H1 (cell line): ENCODE measurements at regions not wholly inside any gene's neighbourhood (a gene's known extent, or its start where the extent isn't known, plus 50 kb on each side); places are given as distances from the start of the nearest gene placed in this dataset.

Source experiments
- CTCF ChIA-PET: fragments of 300-600 bp; sonication (Branson Sonifier 250); formaldehyde crosslinking; loops from one replicate; lab custom pipeline; 2021; ENCODE audit not compliant: partially characterized antibody; lab: Charles Lee
- POLR2A ChIA-PET: fragments of 300-600 bp; sonication (Branson Sonifier 250); formaldehyde crosslinking; loops from one replicate; lab custom pipeline; 2021; ENCODE audit warnings: inconsistent platforms; ENCODE audit not compliant: partially characterized antibody; lab: Charles Lee
- DNase-seq, 2 experiments: peaks; one replicate each; pipeline versions ENCODE4 v3.0.0 to v3.0.0-alpha.2; 2010 to 2022; ENCODE audit warnings: low spot score in 2 of 2, low read depth in 1 of 2, mixed read lengths in 1 of 2
- FAIRE-seq: peaks from 2 replicates; lab custom pipeline; 2011; peaks lifted over from hg19 to GRCh38; lab: Jason Lieb, UNC
- H2AFZ ChIP-seq: 2 replicates; pipeline ENCODE4 v1.8.1; 2012; ENCODE audit warnings: low read length, inconsistent platforms
- H2AK5ac ChIP-seq: 2 replicates; pipeline ENCODE4 v1.6.1; 2013; ENCODE audit warnings: low read depth, low read length
- H2BK120ac ChIP-seq: replicated peaks from 2 replicates; pipeline ENCODE3; 2013; ENCODE audit warnings: low read depth, low read length, inconsistent platforms
- H2BK12ac ChIP-seq: 2 replicates; pipeline ENCODE4 v1.6.1; 2013; ENCODE audit warnings: low read depth, low read length
- H2BK15ac ChIP-seq: 2 replicates; pipeline ENCODE4 v1.6.1; 2013; ENCODE audit warnings: low read length
- H2BK20ac ChIP-seq: 2 replicates; pipeline ENCODE4 v1.6.1; 2013; ENCODE audit warnings: low read length
- H2BK5ac ChIP-seq: 2 replicates; pipeline ENCODE4 v1.6.1; 2013; ENCODE audit warnings: low read depth, low read length
- H3K14ac ChIP-seq: 2 replicates; pipeline ENCODE4 v1.6.1; 2013; ENCODE audit warnings: inconsistent platforms; ENCODE audit not compliant: insufficient read length
- H3K18ac ChIP-seq: 2 replicates; pipeline ENCODE4 v1.6.1; 2013; ENCODE audit warnings: low read length; ENCODE audit errors: extremely low read depth
- H3K23ac ChIP-seq: 2 replicates; pipeline ENCODE4 v1.6.1; 2013; ENCODE audit warnings: inconsistent platforms; ENCODE audit not compliant: insufficient read length
- H3K23me2 ChIP-seq: 2 replicates; pipeline ENCODE4 v1.6.1; 2013; ENCODE audit warnings: low read depth, low read length
- H3K27ac ChIP-seq: 2 replicates; pipeline ENCODE4 v1.6.1; 2011; ENCODE audit warnings: low read depth, low read length, inconsistent platforms
- H3K27me3 ChIP-seq, 4 experiments: replicated peaks in 1 of 4; 1 replicate in 1 of 4; 2 replicates in 3 of 4; pipeline versions ENCODE4 v1.6.1 to v1.8.1; 2011 to 2013; ENCODE audit warnings: low read length in 3 of 4, mild to moderate bottlenecking in 3 of 4, inconsistent platforms in 2 of 4, mixed read lengths in 2 of 4, moderate library complexity in 1 of 4; ENCODE audit not compliant: control insufficient read depth in 3 of 4, insufficient read depth in 3 of 4; ENCODE audit errors: extremely low read depth in 1 of 4
- H3K36me3 ChIP-seq, 4 experiments: 2 replicates each; pipeline versions ENCODE4 v1.6.1 to v1.8.1; 2011 to 2013; ENCODE audit warnings: mild to moderate bottlenecking in 4 of 4, low read length in 3 of 4, moderate library complexity in 2 of 4, control low read depth in 1 of 4, inconsistent platforms in 1 of 4; ENCODE audit not compliant: insufficient read depth in 4 of 4, control insufficient read depth in 2 of 4
- H3K4ac ChIP-seq: replicated peaks from 2 replicates; pipeline ENCODE3; 2013; ENCODE audit warnings: low read length, low read depth, mixed read lengths, inconsistent platforms; ENCODE audit not compliant: insufficient read length
- H3K4me1 ChIP-seq, 4 experiments: replicated peaks in 1 of 4; 1 replicate in 1 of 4; 2 replicates in 3 of 4; pipeline versions ENCODE4 v1.6.1 to v1.8.1; 2011 to 2013; ENCODE audit warnings: low read length in 3 of 4, inconsistent platforms in 2 of 4, mixed read lengths in 1 of 4; ENCODE audit not compliant: insufficient read depth in 4 of 4, control insufficient read depth in 3 of 4
- H3K4me2 ChIP-seq, 2 experiments: 2 replicates each; pipeline versions ENCODE4 v1.6.1 to v1.8.1; 2011 to 2013; ENCODE audit warnings: low read depth in 2 of 2, low read length in 2 of 2, control low read depth in 1 of 2, inconsistent platforms in 1 of 2, mild to moderate bottlenecking in 1 of 2; ENCODE audit not compliant: insufficient read depth in 1 of 2
- H3K4me3 ChIP-seq, 4 experiments: fragments of 200-600, 300-600 bp in 1 of 4; sonication (generic), shearing (Covaris generic), sonication (Bioruptor Twin) in 1 of 4; 2 replicates each; pipeline versions ENCODE4 v1.5.1 to v1.8.1; 2011 to 2016; ENCODE audit warnings: low read length in 4 of 4, low read depth in 3 of 4, control low read depth in 2 of 4, inconsistent platforms in 2 of 4, mild to moderate bottlenecking in 2 of 4, mixed read lengths in 1 of 4, moderate library complexity in 1 of 4; ENCODE audit not compliant: insufficient read depth in 2 of 4; ENCODE audit errors: extremely low read depth in 1 of 4
- H3K56ac ChIP-seq: replicated peaks from 2 replicates; pipeline ENCODE3; 2013; ENCODE audit warnings: low read depth, mild to moderate bottlenecking, mixed read lengths, low read length, inconsistent platforms; ENCODE audit not compliant: insufficient read length
- H3K79me1 ChIP-seq: 2 replicates; pipeline ENCODE4 v1.6.1; 2013; ENCODE audit warnings: low read depth, low read length, control low read depth
- H3K79me2 ChIP-seq, 2 experiments: 2 replicates each; pipeline versions ENCODE4 v1.6.1 to v1.8.1; 2012 to 2013; ENCODE audit warnings: low read length in 2 of 2, mild to moderate bottlenecking in 2 of 2, inconsistent platforms in 1 of 2; ENCODE audit not compliant: insufficient read depth in 2 of 2, control insufficient read depth in 1 of 2
- H3K9ac ChIP-seq, 4 experiments: replicated peaks in 1 of 4; 1 replicate in 1 of 4; 2 replicates in 3 of 4; pipeline versions ENCODE4 v1.6.1 to v1.8.1; 2011 to 2013; ENCODE audit warnings: low read depth in 3 of 4, low read length in 3 of 4, control low read depth in 2 of 4, mild to moderate bottlenecking in 2 of 4, moderate library complexity in 2 of 4, inconsistent platforms in 1 of 4; ENCODE audit errors: extremely low read depth in 1 of 4
- H3K9me3 ChIP-seq, 2 experiments: 2 replicates each; pipeline versions ENCODE4 v1.6.1 to v1.8.1; 2012 to 2013; ENCODE audit warnings: mild to moderate bottlenecking in 2 of 2, moderate library complexity in 2 of 2, control low read depth in 1 of 2, inconsistent platforms in 1 of 2, low read depth in 1 of 2, low read length in 1 of 2, mixed read lengths in 1 of 2; ENCODE audit not compliant: insufficient read depth in 2 of 2
- H4K20me1 ChIP-seq, 2 experiments: replicated peaks in 1 of 2; 2 replicates each; pipeline versions ENCODE3 to v1.8.1; 2011 to 2013; ENCODE audit warnings: inconsistent platforms in 2 of 2, low read length in 2 of 2, mild to moderate bottlenecking in 1 of 2; ENCODE audit not compliant: insufficient read depth in 2 of 2, control insufficient read depth in 1 of 2
- H4K5ac ChIP-seq: 2 replicates; pipeline ENCODE4 v1.6.1; 2013; ENCODE audit warnings: low read length, low read depth, mixed read lengths, inconsistent platforms; ENCODE audit not compliant: insufficient read length
- H4K8ac ChIP-seq: 2 replicates; pipeline ENCODE4 v1.8.0; 2013; ENCODE audit warnings: mild to moderate bottlenecking, moderate library complexity, low read length, inconsistent platforms; ENCODE audit not compliant: insufficient read depth; ENCODE audit errors: extremely low read depth
- H4K91ac ChIP-seq: replicated peaks from 2 replicates; pipeline ENCODE3; 2013; ENCODE audit warnings: low read length, mixed read lengths, inconsistent platforms; ENCODE audit not compliant: insufficient read length
- CHD2 ChIP-seq: IDR thresholded peaks from 2 replicates; pipeline ENCODE4 v1.6.1; 2012; ENCODE audit warnings: low read length, improper control_type of control experiment
- HDAC2 ChIP-seq, 2 experiments: fragments of 300-600 bp in 1 of 2; sonication (generic) in 1 of 2; IDR thresholded peaks; 2 replicates each; pipeline ENCODE4 v1.6.1; 2011 to 2012; ENCODE audit warnings: low read depth in 2 of 2, low read length in 2 of 2, mild to moderate bottlenecking in 2 of 2, moderate library complexity in 2 of 2, borderline replicate concordance in 1 of 2, inconsistent platforms in 1 of 2
- KDM4A ChIP-seq: IDR thresholded peaks from one replicate; pipeline ENCODE4 v1.7.1; 2012; ENCODE audit warnings: low read depth, mild to moderate bottlenecking, moderate library complexity, low read length, inconsistent platforms; ENCODE audit not compliant: severe bottlenecking
- NANOG ChIP-seq: IDR thresholded peaks from 2 replicates; pipeline ENCODE4 v1.6.1; 2011; ENCODE audit warnings: low read length, low read depth, mild to moderate bottlenecking, inconsistent platforms; ENCODE audit not compliant: insufficient read depth, poor library complexity, severe bottlenecking
- PHF8 ChIP-seq: fragments of 200-600 bp; sonication (generic); conservative IDR thresholded peaks from 2 replicates; pipeline ENCODE4 v1.7.1; 2012; ENCODE audit warnings: low read depth, mild to moderate bottlenecking, inconsistent platforms, low read length, moderate library complexity
- SAP30 ChIP-seq: fragments of 300-600 bp; sonication (generic); IDR thresholded peaks from 2 replicates; pipeline ENCODE4 v1.7.1; 2012; ENCODE audit warnings: low read length, moderate library complexity, mild to moderate bottlenecking, inconsistent platforms; ENCODE audit not compliant: insufficient read depth, insufficient replicate concordance
- USF2 ChIP-seq: IDR thresholded peaks from 2 replicates; pipeline ENCODE4 v1.6.1; 2011; ENCODE audit warnings: low read length, improper control_type of control experiment
- WGBS, 2 experiments: shearing (Covaris generic) in 1 of 2; methylation state at CpG; one replicate each; pipeline versions ENCODE4 v1.1.6 to v1.1.7; 2013 to 2015; ENCODE audit warnings: low lambda C conversion rate in 2 of 2, mixed read lengths in 2 of 2, inconsistent platforms in 1 of 2, low coverage in 1 of 2, missing lambda C conversion rate in 1 of 2; ENCODE audit not compliant: insufficient replicate concordance in 2 of 2, insufficient coverage in 1 of 2, insufficient read length in 1 of 2; ENCODE audit errors: extremely low coverage in 1 of 2, missing lambda C conversion rate in 1 of 2; 5-methylcytosine and 5-hydroxymethylcytosine counted together

- no peak overlapping the region for H3K56ac ChIP-seq
- no peak overlapping the region for H3K27ac ChIP-seq
- POLR2A ChIA-PET: no interaction called here
- DNase-seq (no peak), FAIRE-seq (no peak)
- no peaks in the 10 kb centered on the region for H3K27me3 ChIP-seq
- no peak overlapping the region for H2AK5ac ChIP-seq
- peaks cover 0 to 6% (median 0%) of the 10 kb centered on the region in 4 experiments; a peak in 1 of 7 replicates for H3K4me1 ChIP-seq
- H3K23me2 ChIP-seq: no peaks in the 10 kb centered on the region
- no peaks in the 10 kb centered on the region for H3K9me3 ChIP-seq
- no peak overlapping the region for H3K18ac ChIP-seq
- H3K36me3 ChIP-seq: no peaks in the 10 kb centered on the region
- no peak overlapping the region for H3K9ac ChIP-seq
- H4K91ac ChIP-seq: no peak overlapping the region
- H2BK120ac ChIP-seq: no peak overlapping the region
- H2BK15ac ChIP-seq: no peak overlapping the region
- no peak overlapping the region for H2BK5ac ChIP-seq
- CTCF ChIA-PET: interaction anchor here (1.1 kb wide), 1 partner anchor 25 kb away, joined by 3 read pairs; no protein-coding TSS in a partner anchor
- H3K4me3 ChIP-seq: no peak overlapping the region
- H2BK20ac ChIP-seq: no peak overlapping the region
- H3K79me1 ChIP-seq: no peaks in the 10 kb centered on the region
- H4K8ac ChIP-seq: no peak overlapping the region
- TF ChIP-seq SAP30 (no peak), NANOG (no peak), HDAC2 (IDR thresholded peaks at IDR 0.05; ENCODE audit: borderline replicate concordance in 1 of 2, low read depth in 2 of 2, low read length in 2 of 2) (no peak), CHD2 (no peak), USF2 (no peak), PHF8 (no peak), KDM4A (no peak)
- WGBS, 2 experiments: 93% methylated on average over 5 of the region's 5 CpGs; no CpG with 5 or more reads in 1 of the 2 experiments
- no peak overlapping the region for H2AFZ ChIP-seq
- no peak overlapping the region for H4K5ac ChIP-seq
- H2BK12ac ChIP-seq: no peak overlapping the region
- H3K79me2 ChIP-seq: no peaks in the 10 kb centered on the region
- H3K23ac ChIP-seq: no peak overlapping the region
- H4K20me1 ChIP-seq: peaks cover 0 to 2% of the 10 kb centered on the region in 2 experiments
- no peak overlapping the region for H3K14ac ChIP-seq
- H3K4ac ChIP-seq: no peak overlapping the region
- no peak overlapping the region for H3K4me2 ChIP-seq
Measured at GRCh38 chr18:77379976-77380509, 130.4 kb downstream of the GALR1 start.
